H1 (cell line): ENCODE measurements at regions not wholly inside any gene's neighbourhood (a gene's known extent, or its start where the extent isn't known, plus 50 kb on each side); places are given as distances from the start of the nearest gene placed in this dataset.
A peak's percentile ranks its signal among the peaks of the same experiment; 100 is the strongest.

Experiments used
- CTCF ChIA-PET: fragments of 300-600 bp; sonication (Branson Sonifier 250); formaldehyde crosslinking; loops from one replicate; lab custom pipeline; 2021; ENCODE audit not compliant: partially characterized antibody; lab: Charles Lee
- POLR2A ChIA-PET: fragments of 300-600 bp; sonication (Branson Sonifier 250); formaldehyde crosslinking; loops from one replicate; lab custom pipeline; 2021; ENCODE audit warnings: inconsistent platforms; ENCODE audit not compliant: partially characterized antibody; lab: Charles Lee
- DNase-seq, 2 experiments: peaks; one replicate each; pipeline versions ENCODE4 v3.0.0 to v3.0.0-alpha.2; 2010 to 2022; ENCODE audit warnings: low spot score in 2 of 2, low read depth in 1 of 2, mixed read lengths in 1 of 2
- FAIRE-seq: peaks from 2 replicates; lab custom pipeline; 2011; peaks lifted over from hg19 to GRCh38; lab: Jason Lieb, UNC
- H2AFZ ChIP-seq: 2 replicates; pipeline ENCODE4 v1.8.1; 2012; ENCODE audit warnings: low read length, inconsistent platforms
- H2AK5ac ChIP-seq: 2 replicates; pipeline ENCODE4 v1.6.1; 2013; ENCODE audit warnings: low read depth, low read length
- H2BK120ac ChIP-seq: replicated peaks from 2 replicates; pipeline ENCODE3; 2013; ENCODE audit warnings: low read depth, low read length, inconsistent platforms
- H2BK12ac ChIP-seq: 2 replicates; pipeline ENCODE4 v1.6.1; 2013; ENCODE audit warnings: low read depth, low read length
- H2BK15ac ChIP-seq: 2 replicates; pipeline ENCODE4 v1.6.1; 2013; ENCODE audit warnings: low read length
- H2BK20ac ChIP-seq: 2 replicates; pipeline ENCODE4 v1.6.1; 2013; ENCODE audit warnings: low read length
- H2BK5ac ChIP-seq: 2 replicates; pipeline ENCODE4 v1.6.1; 2013; ENCODE audit warnings: low read depth, low read length
- H3K14ac ChIP-seq: 2 replicates; pipeline ENCODE4 v1.6.1; 2013; ENCODE audit warnings: inconsistent platforms; ENCODE audit not compliant: insufficient read length
- H3K18ac ChIP-seq: 2 replicates; pipeline ENCODE4 v1.6.1; 2013; ENCODE audit warnings: low read length; ENCODE audit errors: extremely low read depth
- H3K23ac ChIP-seq: 2 replicates; pipeline ENCODE4 v1.6.1; 2013; ENCODE audit warnings: inconsistent platforms; ENCODE audit not compliant: insufficient read length
- H3K23me2 ChIP-seq: 2 replicates; pipeline ENCODE4 v1.6.1; 2013; ENCODE audit warnings: low read depth, low read length
- H3K27ac ChIP-seq: 2 replicates; pipeline ENCODE4 v1.6.1; 2011; ENCODE audit warnings: low read depth, low read length, inconsistent platforms
- H3K27me3 ChIP-seq, 4 experiments: replicated peaks in 1 of 4; 1 replicate in 1 of 4; 2 replicates in 3 of 4; pipeline versions ENCODE4 v1.6.1 to v1.8.1; 2011 to 2013; ENCODE audit warnings: low read length in 3 of 4, mild to moderate bottlenecking in 3 of 4, inconsistent platforms in 2 of 4, mixed read lengths in 2 of 4, moderate library complexity in 1 of 4; ENCODE audit not compliant: control insufficient read depth in 3 of 4, insufficient read depth in 3 of 4; ENCODE audit errors: extremely low read depth in 1 of 4
- H3K36me3 ChIP-seq, 4 experiments: 2 replicates each; pipeline versions ENCODE4 v1.6.1 to v1.8.1; 2011 to 2013; ENCODE audit warnings: mild to moderate bottlenecking in 4 of 4, low read length in 3 of 4, moderate library complexity in 2 of 4, control low read depth in 1 of 4, inconsistent platforms in 1 of 4; ENCODE audit not compliant: insufficient read depth in 4 of 4, control insufficient read depth in 2 of 4
- H3K4ac ChIP-seq: replicated peaks from 2 replicates; pipeline ENCODE3; 2013; ENCODE audit warnings: low read length, low read depth, mixed read lengths, inconsistent platforms; ENCODE audit not compliant: insufficient read length
- H3K4me1 ChIP-seq, 4 experiments: replicated peaks in 1 of 4; 1 replicate in 1 of 4; 2 replicates in 3 of 4; pipeline versions ENCODE4 v1.6.1 to v1.8.1; 2011 to 2013; ENCODE audit warnings: low read length in 3 of 4, inconsistent platforms in 2 of 4, mixed read lengths in 1 of 4; ENCODE audit not compliant: insufficient read depth in 4 of 4, control insufficient read depth in 3 of 4
- H3K4me2 ChIP-seq, 2 experiments: 2 replicates each; pipeline versions ENCODE4 v1.6.1 to v1.8.1; 2011 to 2013; ENCODE audit warnings: low read depth in 2 of 2, low read length in 2 of 2, control low read depth in 1 of 2, inconsistent platforms in 1 of 2, mild to moderate bottlenecking in 1 of 2; ENCODE audit not compliant: insufficient read depth in 1 of 2
- H3K4me3 ChIP-seq, 4 experiments: fragments of 200-600, 300-600 bp in 1 of 4; sonication (generic), shearing (Covaris generic), sonication (Bioruptor Twin) in 1 of 4; 2 replicates each; pipeline versions ENCODE4 v1.5.1 to v1.8.1; 2011 to 2016; ENCODE audit warnings: low read length in 4 of 4, low read depth in 3 of 4, control low read depth in 2 of 4, inconsistent platforms in 2 of 4, mild to moderate bottlenecking in 2 of 4, mixed read lengths in 1 of 4, moderate library complexity in 1 of 4; ENCODE audit not compliant: insufficient read depth in 2 of 4; ENCODE audit errors: extremely low read depth in 1 of 4
- H3K56ac ChIP-seq: replicated peaks from 2 replicates; pipeline ENCODE3; 2013; ENCODE audit warnings: low read depth, mild to moderate bottlenecking, mixed read lengths, low read length, inconsistent platforms; ENCODE audit not compliant: insufficient read length
- H3K79me1 ChIP-seq: 2 replicates; pipeline ENCODE4 v1.6.1; 2013; ENCODE audit warnings: low read depth, low read length, control low read depth
- H3K79me2 ChIP-seq, 2 experiments: 2 replicates each; pipeline versions ENCODE4 v1.6.1 to v1.8.1; 2012 to 2013; ENCODE audit warnings: low read length in 2 of 2, mild to moderate bottlenecking in 2 of 2, inconsistent platforms in 1 of 2; ENCODE audit not compliant: insufficient read depth in 2 of 2, control insufficient read depth in 1 of 2
- H3K9ac ChIP-seq, 4 experiments: replicated peaks in 1 of 4; 1 replicate in 1 of 4; 2 replicates in 3 of 4; pipeline versions ENCODE4 v1.6.1 to v1.8.1; 2011 to 2013; ENCODE audit warnings: low read depth in 3 of 4, low read length in 3 of 4, control low read depth in 2 of 4, mild to moderate bottlenecking in 2 of 4, moderate library complexity in 2 of 4, inconsistent platforms in 1 of 4; ENCODE audit errors: extremely low read depth in 1 of 4
- H3K9me3 ChIP-seq, 2 experiments: 2 replicates each; pipeline versions ENCODE4 v1.6.1 to v1.8.1; 2012 to 2013; ENCODE audit warnings: mild to moderate bottlenecking in 2 of 2, moderate library complexity in 2 of 2, control low read depth in 1 of 2, inconsistent platforms in 1 of 2, low read depth in 1 of 2, low read length in 1 of 2, mixed read lengths in 1 of 2; ENCODE audit not compliant: insufficient read depth in 2 of 2
- H4K20me1 ChIP-seq, 2 experiments: replicated peaks in 1 of 2; 2 replicates each; pipeline versions ENCODE3 to v1.8.1; 2011 to 2013; ENCODE audit warnings: inconsistent platforms in 2 of 2, low read length in 2 of 2, mild to moderate bottlenecking in 1 of 2; ENCODE audit not compliant: insufficient read depth in 2 of 2, control insufficient read depth in 1 of 2
- H4K5ac ChIP-seq: 2 replicates; pipeline ENCODE4 v1.6.1; 2013; ENCODE audit warnings: low read length, low read depth, mixed read lengths, inconsistent platforms; ENCODE audit not compliant: insufficient read length
- H4K8ac ChIP-seq: 2 replicates; pipeline ENCODE4 v1.8.0; 2013; ENCODE audit warnings: mild to moderate bottlenecking, moderate library complexity, low read length, inconsistent platforms; ENCODE audit not compliant: insufficient read depth; ENCODE audit errors: extremely low read depth
- H4K91ac ChIP-seq: replicated peaks from 2 replicates; pipeline ENCODE3; 2013; ENCODE audit warnings: low read length, mixed read lengths, inconsistent platforms; ENCODE audit not compliant: insufficient read length
- EP300 ChIP-seq, 2 experiments: IDR thresholded peaks; 1 replicate in 1 of 2; 2 replicates in 1 of 2; pipeline ENCODE4 v1.6.1; 2011 to 2012; ENCODE audit warnings: low read depth in 2 of 2, low read length in 2 of 2, mild to moderate bottlenecking in 2 of 2, borderline replicate concordance in 1 of 2, inconsistent platforms in 1 of 2, moderate library complexity in 1 of 2
- KDM1A ChIP-seq: fragments of 200-600, 300-600 bp; sonication (generic); IDR thresholded peaks from 2 replicates; pipeline ENCODE4 v1.7.1; 2016; ENCODE audit warnings: mild to moderate bottlenecking, low read length, borderline replicate concordance
- PHF8 ChIP-seq: fragments of 200-600 bp; sonication (generic); conservative IDR thresholded peaks from 2 replicates; pipeline ENCODE4 v1.7.1; 2012; ENCODE audit warnings: low read depth, mild to moderate bottlenecking, inconsistent platforms, low read length, moderate library complexity
- POLR2AphosphoS5 ChIP-seq: IDR thresholded peaks from 2 replicates; pipeline ENCODE4 v1.6.1; 2011; ENCODE audit warnings: low read depth, low read length
- RFX5 ChIP-seq: IDR thresholded peaks from 2 replicates; pipeline ENCODE4 v1.6.1; 2011; ENCODE audit warnings: low read depth, low read length, improper control_type of control experiment, borderline replicate concordance
- TAF7 ChIP-seq: optimal IDR thresholded peaks from 2 replicates; pipeline ENCODE3; 2011; ENCODE audit warnings: low read depth, mild to moderate bottlenecking, inconsistent platforms, low read length, moderate library complexity, borderline replicate concordance
- TCF12 ChIP-seq: IDR thresholded peaks from 2 replicates; pipeline ENCODE4 v1.6.1; 2011; ENCODE audit warnings: low read depth, mild to moderate bottlenecking, low read length
- ZNF274 ChIP-seq: IDR thresholded peaks from 2 replicates; pipeline ENCODE4 v1.7.0; 2012; ENCODE audit warnings: low read length, borderline replicate concordance; ENCODE audit errors: extremely low read depth
- TF ChIP-seq, protein P1 (sequence below): IDR thresholded peaks from 2 replicates; pipeline ENCODE4 v1.6.1; 2012; ENCODE audit warnings: inconsistent platforms
- TF ChIP-seq, protein P2 (sequence below): IDR thresholded peaks from 2 replicates; pipeline ENCODE4 v1.6.1; 2012; ENCODE audit warnings: low read length, inconsistent platforms
- TF ChIP-seq, protein P3 (sequence below), 3 experiments: IDR thresholded peaks; 1 replicate in 2 of 3; 2 replicates in 1 of 3; pipeline versions ENCODE4 v1.5.1 to v1.6.1; 2011; ENCODE audit warnings: low read length in 3 of 3, mild to moderate bottlenecking in 3 of 3, inconsistent platforms in 2 of 3, low read depth in 1 of 3, moderate library complexity in 1 of 3; ENCODE audit not compliant: insufficient read depth in 1 of 3; ENCODE audit errors: control extremely low read depth in 1 of 3

DNA sequence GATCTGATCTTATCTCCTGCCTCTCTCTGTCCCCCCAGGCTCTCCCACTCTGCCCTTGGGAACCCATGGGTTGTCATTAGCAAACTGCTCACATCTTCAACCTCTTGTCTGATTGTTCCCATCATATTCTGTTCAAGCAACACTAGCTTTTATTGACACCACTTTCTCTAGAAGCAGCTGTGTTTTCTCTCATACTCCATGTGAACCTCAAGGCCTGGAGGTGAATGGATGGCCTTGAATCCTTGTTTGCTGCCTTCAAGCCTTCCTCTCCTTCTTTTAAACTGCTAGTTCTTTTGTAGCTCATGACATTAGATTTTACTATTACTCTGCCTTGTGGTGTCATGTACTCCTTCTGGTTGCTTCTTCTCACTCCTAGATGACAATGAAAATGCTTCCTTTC is 149.5 kb upstream of the WDFY3 start:
- H3K23ac ChIP-seq, result no peak overlapping the region
- H3K56ac ChIP-seq, result no peak overlapping the region
- no peak overlapping the region for H2BK120ac ChIP-seq
- H3K14ac ChIP-seq, result no peak overlapping the region
- DNase-seq (no peak), FAIRE-seq (no peak)
- no peak overlapping the region for H3K27ac ChIP-seq
- H2AK5ac ChIP-seq, result no peak overlapping the region
- no peak overlapping the region for H2BK5ac ChIP-seq
- H2BK20ac ChIP-seq, result no peak overlapping the region
- no peaks in the 10 kb centered on the region for H3K4me1 ChIP-seq
- no peaks in the 10 kb centered on the region for H3K79me2 ChIP-seq
- H3K4me2 ChIP-seq, result no peak overlapping the region
- no peaks in the 10 kb centered on the region for H3K23me2 ChIP-seq
- no peak overlapping the region for H3K4ac ChIP-seq
- no peak overlapping the region for H2BK15ac ChIP-seq
- H3K36me3 ChIP-seq, result no peaks in the 10 kb centered on the region
- H2AFZ ChIP-seq, result 0 out of 2 replicates have a peak overlapping the region, but pooled peaks have one; percentile 8
- no peak overlapping the region for H4K8ac ChIP-seq
- H2BK12ac ChIP-seq, result no peak overlapping the region
- no peaks in the 10 kb centered on the region for H4K20me1 ChIP-seq
- H4K5ac ChIP-seq, result no peak overlapping the region
- no peaks in the 10 kb centered on the region for H3K79me1 ChIP-seq
- no peak overlapping the region for H4K91ac ChIP-seq
- no peak overlapping the region for H3K18ac ChIP-seq
- H3K9ac ChIP-seq, result no peak overlapping the region
- H3K4me3 ChIP-seq, result no peak overlapping the region
- H3K9me3 ChIP-seq, result no peaks in the 10 kb centered on the region
- no peaks in the 10 kb centered on the region for H3K27me3 ChIP-seq
- ChIA-PET CTCF (interaction anchor here (0.6 to 4.1 kb wide), 4 partner anchors 12 to 112 kb away, joined by 3 to 32 read pairs (median 3); no protein-coding TSS in a partner anchor), POLR2A (no interaction called here)
- TF ChIP-seq POLR2AphosphoS5, result no peak
- TF ChIP-seq PHF8, result no peak
- TF ChIP-seq TAF7, result no peak
- TF ChIP-seq ZNF274, result no peak
- no peak for TF ChIP-seq RFX5
- TF ChIP-seq EP300 (IDR thresholded peaks at IDR 0.05; ENCODE audit: borderline replicate concordance in 1 of 2, low read depth in 2 of 2, low read length in 2 of 2), result no peak
- no peak for TF ChIP-seq KDM1A
- TF ChIP-seq, protein P1, sequence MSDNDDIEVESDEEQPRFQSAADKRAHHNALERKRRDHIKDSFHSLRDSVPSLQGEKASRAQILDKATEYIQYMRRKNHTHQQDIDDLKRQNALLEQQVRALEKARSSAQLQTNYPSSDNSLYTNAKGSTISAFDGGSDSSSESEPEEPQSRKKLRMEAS, result no peak
- TF ChIP-seq, protein P2, sequence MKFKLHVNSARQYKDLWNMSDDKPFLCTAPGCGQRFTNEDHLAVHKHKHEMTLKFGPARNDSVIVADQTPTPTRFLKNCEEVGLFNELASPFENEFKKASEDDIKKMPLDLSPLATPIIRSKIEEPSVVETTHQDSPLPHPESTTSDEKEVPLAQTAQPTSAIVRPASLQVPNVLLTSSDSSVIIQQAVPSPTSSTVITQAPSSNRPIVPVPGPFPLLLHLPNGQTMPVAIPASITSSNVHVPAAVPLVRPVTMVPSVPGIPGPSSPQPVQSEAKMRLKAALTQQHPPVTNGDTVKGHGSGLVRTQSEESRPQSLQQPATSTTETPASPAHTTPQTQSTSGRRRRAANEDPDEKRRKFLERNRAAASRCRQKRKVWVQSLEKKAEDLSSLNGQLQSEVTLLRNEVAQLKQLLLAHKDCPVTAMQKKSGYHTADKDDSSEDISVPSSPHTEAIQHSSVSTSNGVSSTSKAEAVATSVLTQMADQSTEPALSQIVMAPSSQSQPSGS, result no peak
- TF ChIP-seq TCF12, result no peak
- TF ChIP-seq, protein P3, sequence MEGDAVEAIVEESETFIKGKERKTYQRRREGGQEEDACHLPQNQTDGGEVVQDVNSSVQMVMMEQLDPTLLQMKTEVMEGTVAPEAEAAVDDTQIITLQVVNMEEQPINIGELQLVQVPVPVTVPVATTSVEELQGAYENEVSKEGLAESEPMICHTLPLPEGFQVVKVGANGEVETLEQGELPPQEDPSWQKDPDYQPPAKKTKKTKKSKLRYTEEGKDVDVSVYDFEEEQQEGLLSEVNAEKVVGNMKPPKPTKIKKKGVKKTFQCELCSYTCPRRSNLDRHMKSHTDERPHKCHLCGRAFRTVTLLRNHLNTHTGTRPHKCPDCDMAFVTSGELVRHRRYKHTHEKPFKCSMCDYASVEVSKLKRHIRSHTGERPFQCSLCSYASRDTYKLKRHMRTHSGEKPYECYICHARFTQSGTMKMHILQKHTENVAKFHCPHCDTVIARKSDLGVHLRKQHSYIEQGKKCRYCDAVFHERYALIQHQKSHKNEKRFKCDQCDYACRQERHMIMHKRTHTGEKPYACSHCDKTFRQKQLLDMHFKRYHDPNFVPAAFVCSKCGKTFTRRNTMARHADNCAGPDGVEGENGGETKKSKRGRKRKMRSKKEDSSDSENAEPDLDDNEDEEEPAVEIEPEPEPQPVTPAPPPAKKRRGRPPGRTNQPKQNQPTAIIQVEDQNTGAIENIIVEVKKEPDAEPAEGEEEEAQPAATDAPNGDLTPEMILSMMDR (IDR thresholded peaks at IDR 0.05; ENCODE audit: control extremely low read depth in 1 of 3, insufficient read depth in 1 of 3, low read depth in 1 of 3, low read length in 3 of 3), result no peak
